Esophagus (tissue), 2 donors: ENCODE measurements at regions not wholly inside any gene's neighbourhood (a gene's known extent, or its start where the extent isn't known, plus 50 kb on each side); places are given as distances from the start of the nearest gene placed in this dataset.

Experiments
- H3K27ac ChIP-seq, 2 donors: one replicate each; pipeline ENCODE4 v1.5.1; 2013; ENCODE audit warnings: low read depth in 2 of 2, mild to moderate bottlenecking in 2 of 2, inconsistent platforms in 1 of 2, low read length in 1 of 2, moderate library complexity in 1 of 2
- H3K27me3 ChIP-seq, 2 donors: one replicate each; pipeline ENCODE4 v1.6.1; 2013; ENCODE audit warnings: low read length in 2 of 2, control low read depth in 1 of 2, mild to moderate bottlenecking in 1 of 2; ENCODE audit not compliant: insufficient read depth in 2 of 2, control insufficient read depth in 1 of 2
- H3K36me3 ChIP-seq, 2 donors: one replicate each; pipeline ENCODE4 v1.6.1; 2013; ENCODE audit warnings: low read length in 1 of 2; ENCODE audit not compliant: control insufficient read depth in 2 of 2, insufficient read depth in 2 of 2
- H3K4me1 ChIP-seq, 2 donors: one replicate each; pipeline ENCODE4 v1.6.1; 2013; ENCODE audit warnings: low read length in 1 of 2; ENCODE audit not compliant: control insufficient read depth in 2 of 2, insufficient read depth in 2 of 2
- H3K4me3 ChIP-seq, 2 donors: one replicate each; pipeline ENCODE4 v1.5.1; 2013; ENCODE audit warnings: low read length in 2 of 2, mild to moderate bottlenecking in 2 of 2, low read depth in 1 of 2, moderate library complexity in 1 of 2
- H3K9me3 ChIP-seq, 2 donors: one replicate each; pipeline ENCODE4 v1.6.1; 2013; ENCODE audit warnings: mild to moderate bottlenecking in 2 of 2, low read depth in 1 of 2, low read length in 1 of 2, moderate library complexity in 1 of 2; ENCODE audit not compliant: control insufficient read depth in 2 of 2, insufficient read depth in 1 of 2
- WGBS, 2 donors: extraction: QIAGEN DNeasy Blood & Tissue Kit; methylation state at CpG; one replicate each; pipeline ENCODE4 v1.1.7; 2013; 5-methylcytosine and 5-hydroxymethylcytosine counted together
- donor health status: healthy with polysubstance abuse.
- donor health status: Bipolar disorder and iron deficiency.

- Histone ChIP-seq H3K36me3 (no peaks in the 10 kb centered on the region), H3K4me3 (no peak overlapping the region), H3K9me3 (no peaks in the 10 kb centered on the region), H3K27me3 (no peaks in the 10 kb centered on the region), H3K4me1 (no peaks in the 10 kb centered on the region), H3K27ac (no peak overlapping the region)
- 72% methylated on average over 5 of the region's 5 CpGs for WGBS, 2 donors
Observed at GRCh38 chr11:129258205-129258604, 66.1 kb upstream of the ARHGAP32 start.

- no peaks in the 10 kb centered on the region for H3K27me3 ChIP-seq
- H3K27ac ChIP-seq = no peak overlapping the region
- H3K36me3 ChIP-seq = no peaks in the 10 kb centered on the region
- H3K4me3 ChIP-seq = no peak overlapping the region
- no peaks in the 10 kb centered on the region for H3K4me1 ChIP-seq
- no peaks in the 10 kb centered on the region for H3K9me3 ChIP-seq
Observed at GRCh38 chr11:129257512-129257911, 65.4 kb upstream of the ARHGAP32 start.

DNA sequence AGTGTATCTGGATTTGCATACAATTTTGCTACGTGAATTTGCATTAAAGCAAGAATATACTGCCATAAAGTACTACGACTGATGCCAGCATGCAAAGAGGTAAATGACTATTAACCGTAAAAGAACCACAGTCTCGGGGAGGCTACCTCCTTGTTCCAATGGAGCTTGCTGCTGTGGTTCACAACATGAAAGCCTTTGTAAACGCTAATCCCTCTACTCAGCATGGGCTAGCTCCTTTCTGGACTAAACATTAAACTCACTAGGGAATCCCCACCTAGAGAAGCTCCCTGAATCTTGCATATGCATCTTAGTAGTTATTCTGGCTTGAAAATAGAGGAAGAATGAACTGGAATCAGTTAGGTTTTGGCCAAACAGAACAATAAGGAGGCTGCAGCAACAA lies 60.5 kb upstream of the ARHGAP32 start:
- no peaks in the 10 kb centered on the region for H3K36me3 ChIP-seq
- H3K4me1 ChIP-seq = no peaks in the 10 kb centered on the region
- 83 to 88% methylated on average over 5 of the region's 5 CpGs for WGBS, 2 donors
- no peaks in the 10 kb centered on the region for H3K27me3 ChIP-seq
- no peak overlapping the region for H3K4me3 ChIP-seq
- H3K27ac ChIP-seq = no peak overlapping the region
- no peaks in the 10 kb centered on the region for H3K9me3 ChIP-seq

GRCh38 chr11:129251067-129251466 lies 58.9 kb upstream of the ARHGAP32 start:
- 77 to 78% methylated on average over 3 of the region's 3 CpGs for WGBS, 2 donors
- no peaks in the 10 kb centered on the region for H3K4me1 ChIP-seq
- H3K4me3 ChIP-seq = no peak overlapping the region
- no peaks in the 10 kb centered on the region for H3K36me3 ChIP-seq
- H3K27ac ChIP-seq = no peak overlapping the region
- H3K27me3 ChIP-seq = no peaks in the 10 kb centered on the region
- H3K9me3 ChIP-seq = no peaks in the 10 kb centered on the region

GRCh38 chr11:129249923-129250322 lies 57.8 kb upstream of the ARHGAP32 start:
- WGBS, 2 donors = 92% methylated on average over 2 of the region's 2 CpGs
- no peaks in the 10 kb centered on the region for H3K4me1 ChIP-seq
- H3K36me3 ChIP-seq = no peaks in the 10 kb centered on the region
- no peak overlapping the region for H3K27ac ChIP-seq
- H3K9me3 ChIP-seq = no peaks in the 10 kb centered on the region
- H3K4me3 ChIP-seq = no peak overlapping the region
- no peaks in the 10 kb centered on the region for H3K27me3 ChIP-seq

DNA sequence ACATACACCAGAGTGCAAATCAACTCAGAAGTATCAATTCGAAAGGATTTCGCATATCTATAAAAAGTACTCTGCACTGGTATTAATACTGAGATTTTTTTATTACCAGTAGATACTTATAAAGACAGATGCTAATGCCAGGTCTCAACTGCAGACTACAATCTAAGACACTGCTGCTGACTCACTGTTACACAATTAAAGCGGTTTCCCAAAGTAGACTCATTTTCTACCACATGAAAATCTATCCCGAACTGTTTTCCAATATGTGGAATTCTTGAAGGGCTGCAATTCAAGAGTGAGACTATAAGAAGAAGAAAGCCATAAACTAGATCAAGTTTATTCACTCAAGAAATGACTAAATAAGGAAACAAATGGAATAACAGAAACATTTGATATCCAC lies 57.2 kb upstream of the ARHGAP32 start:
- H3K9me3 ChIP-seq = no peaks in the 10 kb centered on the region
- H3K27me3 ChIP-seq = no peaks in the 10 kb centered on the region
- no peak overlapping the region for H3K4me3 ChIP-seq
- H3K36me3 ChIP-seq = no peaks in the 10 kb centered on the region
- no peak overlapping the region for H3K27ac ChIP-seq
- 86 to 91% methylated on average over 4 of the region's 4 CpGs for WGBS, 2 donors
- H3K4me1 ChIP-seq = no peaks in the 10 kb centered on the region

GRCh38 chr11:129248618-129249017 lies 56.5 kb upstream of the ARHGAP32 start:
- no peaks in the 10 kb centered on the region for H3K4me1 ChIP-seq
- no peak overlapping the region for H3K27ac ChIP-seq
- H3K4me3 ChIP-seq = no peak overlapping the region
- H3K36me3 ChIP-seq = no peaks in the 10 kb centered on the region
- H3K9me3 ChIP-seq = no peaks in the 10 kb centered on the region
- WGBS, 2 donors = 54 to 69% methylated on average over 4 of the region's 4 CpGs
- no peaks in the 10 kb centered on the region for H3K27me3 ChIP-seq

DNA sequence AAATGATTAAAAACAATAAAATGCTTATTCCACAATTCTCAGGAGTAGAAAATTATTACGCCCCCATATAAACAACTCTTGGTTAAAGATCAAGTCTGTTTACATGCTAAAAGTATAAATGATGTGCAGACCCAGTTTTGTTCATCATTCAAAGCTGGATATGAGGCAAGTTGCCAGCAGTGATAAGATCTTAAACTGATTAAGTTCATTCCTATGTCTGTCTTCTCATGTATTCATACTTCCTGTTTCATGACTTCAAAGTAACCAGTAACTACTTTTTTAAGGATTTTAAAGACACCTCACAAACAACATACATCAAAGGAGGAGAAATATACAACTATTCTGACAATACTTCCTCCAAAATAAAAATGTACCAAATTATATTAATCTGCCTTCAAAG lies 55.0 kb upstream of the ARHGAP32 start:
- Histone ChIP-seq H3K36me3 (no peaks in the 10 kb centered on the region), H3K9me3 (no peaks in the 10 kb centered on the region), H3K27me3 (no peaks in the 10 kb centered on the region), H3K4me3 (no peak overlapping the region), H3K27ac (no peak overlapping the region), H3K4me1 (no peaks in the 10 kb centered on the region)
- 86 to 87% methylated on average over 1 of the region's 1 CpG for WGBS, 2 donors

- Histone ChIP-seq H3K36me3 (no peaks in the 10 kb centered on the region), H3K9me3 (no peaks in the 10 kb centered on the region), H3K4me3 (no peak overlapping the region), H3K4me1 (peaks cover 0 to 2% of the 10 kb centered on the region in 2 donors), H3K27ac (no peak overlapping the region), H3K27me3 (no peaks in the 10 kb centered on the region)
- 91 to 93% methylated on average over 2 of the region's 2 CpGs for WGBS, 2 donors
Observed at GRCh38 chr11:129242855-129243254, 50.7 kb upstream of the ARHGAP32 start.
